GM12872 (cell line): ENCODE measurements at regions not wholly inside any gene's neighbourhood (a gene's known extent, or its start where the extent isn't known, plus 50 kb on each side); places are given as distances from the start of the nearest gene placed in this dataset.

Experiments
- CTCF ChIP-seq: IDR thresholded peaks from 3 replicates; pipeline ENCODE4 v1.5.1; 2011; ENCODE audit warnings: low read depth, mild to moderate bottlenecking, low read length, moderate library complexity; ENCODE audit not compliant: insufficient read depth

GRCh38 chr5:124936626-124936933, 190.1 kb upstream of the ZNF608 start:
- no peak for TF ChIP-seq CTCF

- no peak for TF ChIP-seq CTCF
These were observed 194.9 kb upstream of the ZNF608 start for GRCh38 chr5:124941051-124942049.

GRCh38 chr5:124948062-124948753, 201.8 kb upstream of the ZNF608 start:
- TF ChIP-seq CTCF: no peak

- TF ChIP-seq CTCF: no peak
These were observed 202.4 kb upstream of the ZNF608 start for GRCh38 chr5:124948754-124949275.

- TF ChIP-seq CTCF: no peak
These were observed 203.4 kb upstream of the ZNF608 start for GRCh38 chr5:124949862-124950261.

GRCh38 chr5:124951105-124951504, 204.7 kb upstream of the ZNF608 start:
- TF ChIP-seq CTCF: no peak

- no peak for TF ChIP-seq CTCF
These were observed 205.2 kb upstream of the ZNF608 start for GRCh38 chr5:124951661-124952060.
